ENCODE measurements at regions not wholly inside any gene's neighbourhood (a gene's known extent, or its start where the extent isn't known, plus 50 kb on each side); places are given as distances from the start of the nearest gene placed in this dataset.

- no peak for DNase-seq
Observed at GRCh38 chr3:152780553-152780952, 54.4 kb upstream of the P2RY1 start.

- no peak for DNase-seq
Observed at GRCh38 chr3:152785051-152785450, 49.9 kb upstream of the P2RY1 start.
